H9 (cell line): ENCODE measurements at regions not wholly inside any gene's neighbourhood (a gene's known extent, or its start where the extent isn't known, plus 50 kb on each side); places are given as distances from the start of the nearest gene placed in this dataset.

Source experiments
- DNase-seq: peaks from one replicate; pipeline ENCODE4 v3.0.0-alpha.2; 2017
- H2AFZ ChIP-seq: one replicate; pipeline ENCODE4 v1.6.1; 2013; ENCODE audit warnings: mild to moderate bottlenecking, low read length, control low read depth, moderate library complexity
- H2AK5ac ChIP-seq: 2 replicates; pipeline ENCODE4 v1.6.1; 2013; ENCODE audit warnings: low read length, control low read depth, mixed read lengths; ENCODE audit not compliant: insufficient read length
- H2BK120ac ChIP-seq: one replicate; pipeline ENCODE4 v1.6.1; 2013; ENCODE audit warnings: low read depth, mild to moderate bottlenecking, low read length, control low read depth, inconsistent platforms; ENCODE audit not compliant: poor library complexity, severe bottlenecking
- H2BK12ac ChIP-seq: 2 replicates; pipeline ENCODE4 v1.6.1; 2013; ENCODE audit warnings: low read length, control low read depth, mixed read lengths, low read depth; ENCODE audit not compliant: insufficient read length
- H2BK15ac ChIP-seq: 2 replicates; pipeline ENCODE4 v1.6.1; 2013; ENCODE audit warnings: low read depth, low read length, control low read depth
- H2BK20ac ChIP-seq: one replicate; pipeline ENCODE4 v1.6.1; 2013; ENCODE audit warnings: low read depth, mild to moderate bottlenecking, low read length, control low read depth, inconsistent platforms; ENCODE audit not compliant: poor library complexity, severe bottlenecking
- H2BK5ac ChIP-seq: 2 replicates; pipeline ENCODE4 v1.6.1; 2013; ENCODE audit warnings: low read length, control low read depth, mixed read lengths; ENCODE audit not compliant: insufficient read length
- H3K14ac ChIP-seq: 2 replicates; pipeline ENCODE4 v1.6.1; 2013; ENCODE audit warnings: low read length, control low read depth; ENCODE audit not compliant: insufficient read depth
- H3K18ac ChIP-seq: 2 replicates; pipeline ENCODE4 v1.6.1; 2013; ENCODE audit warnings: low read depth, mild to moderate bottlenecking, mixed read lengths, low read length, control low read depth; ENCODE audit not compliant: insufficient read length
- H3K23ac ChIP-seq: 2 replicates; pipeline ENCODE4 v1.6.1; 2013; ENCODE audit warnings: low read length, control low read depth, mixed read lengths, low read depth; ENCODE audit not compliant: insufficient read length
- H3K23me2 ChIP-seq: 2 replicates; pipeline ENCODE4 v1.6.1; 2013; ENCODE audit warnings: low read depth, mild to moderate bottlenecking, mixed read lengths, low read length, control low read depth; ENCODE audit not compliant: insufficient read length, poor library complexity, severe bottlenecking
- H3K27ac ChIP-seq: 2 replicates; pipeline ENCODE4 v1.5.1; 2013; ENCODE audit warnings: low read length, control low read depth, mixed read lengths, low read depth; ENCODE audit not compliant: insufficient read length
- H3K27me3 ChIP-seq: 2 replicates; pipeline ENCODE4 v1.6.1; 2013; ENCODE audit warnings: low read length, control low read depth, inconsistent platforms; ENCODE audit not compliant: insufficient read depth
- H3K4ac ChIP-seq: 2 replicates; pipeline ENCODE4 v1.6.1; 2013; ENCODE audit warnings: low read depth, mild to moderate bottlenecking, control low read depth, inconsistent platforms, low read length, moderate library complexity
- H3K4me1 ChIP-seq: 2 replicates; pipeline ENCODE4 v1.6.1; 2013; ENCODE audit warnings: low read length, control low read depth, inconsistent platforms; ENCODE audit not compliant: insufficient read depth
- H3K4me2 ChIP-seq: 2 replicates; pipeline ENCODE4 v1.6.1; 2013; ENCODE audit warnings: low read length, control low read depth, mixed read lengths; ENCODE audit not compliant: insufficient read length, insufficient read depth
- H3K56ac ChIP-seq: 2 replicates; pipeline ENCODE4 v1.6.1; 2013; ENCODE audit warnings: low read depth, mild to moderate bottlenecking, mixed read lengths, low read length, control low read depth; ENCODE audit not compliant: insufficient read length
- H3K79me1 ChIP-seq: 2 replicates; pipeline ENCODE4 v1.6.1; 2013; ENCODE audit warnings: low read depth, mild to moderate bottlenecking, moderate library complexity, low read length, control low read depth, inconsistent platforms; ENCODE audit not compliant: insufficient read depth, poor library complexity, severe bottlenecking
- H3K79me2 ChIP-seq: 2 replicates; pipeline ENCODE4 v1.6.1; 2013; ENCODE audit warnings: low read length, control low read depth, inconsistent platforms; ENCODE audit not compliant: insufficient read depth
- H3K9ac ChIP-seq: 2 replicates; pipeline ENCODE4 v1.6.1; 2013; ENCODE audit warnings: low read length, control low read depth, mixed read lengths; ENCODE audit not compliant: insufficient read length; ENCODE audit errors: extremely low read depth
- H3K9me3 ChIP-seq: one replicate; pipeline ENCODE4 v1.6.1; 2013; ENCODE audit warnings: low read depth, low read length, inconsistent platforms; ENCODE audit not compliant: control insufficient read depth
- H3T11ph ChIP-seq: one replicate; pipeline ENCODE4 v1.6.1; 2013; ENCODE audit warnings: mild to moderate bottlenecking, low read length, control low read depth, inconsistent platforms
- H4K20me1 ChIP-seq: one replicate; pipeline ENCODE4 v1.6.1; 2013; ENCODE audit not compliant: control insufficient read depth, insufficient read length, insufficient read depth
- H4K5ac ChIP-seq: 2 replicates; pipeline ENCODE4 v1.6.1; 2013; ENCODE audit warnings: low read depth, mild to moderate bottlenecking, mixed read lengths, low read length, control low read depth; ENCODE audit not compliant: insufficient read length
- H4K8ac ChIP-seq: replicated peaks from 2 replicates; pipeline ENCODE4 v1.6.1; 2013; ENCODE audit warnings: low read length, control low read depth, mixed read lengths, low read depth; ENCODE audit not compliant: insufficient read length
- H4K91ac ChIP-seq: 2 replicates; pipeline ENCODE4 v1.6.1; 2013; ENCODE audit warnings: low read depth, mild to moderate bottlenecking, moderate library complexity, mixed read lengths, low read length, control low read depth; ENCODE audit not compliant: insufficient read length
- H3K27ac Mint-ChIP-seq, 3 experiments: 2 replicates in 2 of 3; 3 replicates in 1 of 3; pipeline ENCODE4 v1.8.0; 2020 to 2021; ENCODE audit warnings: mixed read lengths in 3 of 3, mild to moderate bottlenecking in 1 of 3, moderate library complexity in 1 of 3
- H3K27me3 Mint-ChIP-seq: 2 replicates; pipeline ENCODE4 v1.8.0; 2021; ENCODE audit warnings: low read depth, mild to moderate bottlenecking, moderate library complexity, mixed read lengths
- H3K36me3 Mint-ChIP-seq, 3 experiments: 2 replicates in 2 of 3; 3 replicates in 1 of 3; pipeline ENCODE4 v1.8.0; 2020 to 2021; ENCODE audit warnings: low read depth in 3 of 3, mixed read lengths in 3 of 3; ENCODE audit not compliant: insufficient read depth in 1 of 3
- H3K4me1 Mint-ChIP-seq, 2 experiments: 2 replicates each; pipeline ENCODE4 v1.8.0; 2020; ENCODE audit warnings: mixed read lengths in 2 of 2
- H3K4me3 Mint-ChIP-seq, 2 experiments: 2 replicates in 1 of 2; 3 replicates in 1 of 2; pipeline ENCODE4 v1.8.0; 2020 to 2021; ENCODE audit warnings: mild to moderate bottlenecking in 2 of 2, mixed read lengths in 2 of 2, moderate library complexity in 1 of 2
- H3K9me3 Mint-ChIP-seq, 2 experiments: 2 replicates in 1 of 2; 3 replicates in 1 of 2; pipeline ENCODE4 v1.8.0; 2020; ENCODE audit warnings: mild to moderate bottlenecking in 2 of 2, mixed read lengths in 2 of 2, moderate library complexity in 1 of 2
- WGBS: extraction: QIAGEN DNeasy Blood & Tissue Kit; methylation state at CpG from one replicate; pipeline ENCODE4 v1.1.7; 2013; ENCODE audit warnings: missing lambda C conversion rate, low lambda C conversion rate, mixed read lengths; ENCODE audit not compliant: insufficient read length; ENCODE audit errors: extremely low coverage; 5-methylcytosine and 5-hydroxymethylcytosine counted together
- TF ChIP-seq, protein P1 (sequence below): fragments of 200-600 bp; sonication (generic); conservative IDR thresholded peaks from 3 replicates; pipeline ENCODE4 v1.8.0; 2021; ENCODE audit warnings: antibody characterized with exemption, mild to moderate bottlenecking

DNA sequence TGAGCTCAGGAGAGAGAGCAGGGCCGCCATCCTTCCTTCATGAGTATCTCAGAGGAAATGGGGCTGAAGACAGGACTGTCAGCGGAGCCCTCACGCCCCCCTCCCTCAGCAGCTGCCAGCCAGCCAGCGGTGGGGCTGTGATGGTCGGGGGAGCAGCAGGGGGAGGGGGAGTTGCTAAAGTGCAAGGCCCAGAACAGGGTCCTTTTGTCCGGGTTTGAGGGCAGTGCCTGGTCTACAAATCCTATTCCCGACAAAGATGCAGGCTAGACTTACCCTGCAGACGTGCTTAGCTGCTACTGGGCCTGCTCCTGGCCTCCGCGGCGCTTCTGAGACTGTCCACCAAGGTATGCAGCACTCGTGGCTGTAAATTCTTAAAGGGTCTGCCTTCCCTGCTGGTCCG lies 593.4 kb upstream of the CDH4 start:
- H3K4me1 Mint-ChIP-seq: peaks cover 27% of the 10 kb centered on the region in 2 experiments
- H3K27ac Mint-ChIP-seq: no peak overlapping the region; a peak in 1 of 7 replicates
- TF ChIP-seq, protein P1, sequence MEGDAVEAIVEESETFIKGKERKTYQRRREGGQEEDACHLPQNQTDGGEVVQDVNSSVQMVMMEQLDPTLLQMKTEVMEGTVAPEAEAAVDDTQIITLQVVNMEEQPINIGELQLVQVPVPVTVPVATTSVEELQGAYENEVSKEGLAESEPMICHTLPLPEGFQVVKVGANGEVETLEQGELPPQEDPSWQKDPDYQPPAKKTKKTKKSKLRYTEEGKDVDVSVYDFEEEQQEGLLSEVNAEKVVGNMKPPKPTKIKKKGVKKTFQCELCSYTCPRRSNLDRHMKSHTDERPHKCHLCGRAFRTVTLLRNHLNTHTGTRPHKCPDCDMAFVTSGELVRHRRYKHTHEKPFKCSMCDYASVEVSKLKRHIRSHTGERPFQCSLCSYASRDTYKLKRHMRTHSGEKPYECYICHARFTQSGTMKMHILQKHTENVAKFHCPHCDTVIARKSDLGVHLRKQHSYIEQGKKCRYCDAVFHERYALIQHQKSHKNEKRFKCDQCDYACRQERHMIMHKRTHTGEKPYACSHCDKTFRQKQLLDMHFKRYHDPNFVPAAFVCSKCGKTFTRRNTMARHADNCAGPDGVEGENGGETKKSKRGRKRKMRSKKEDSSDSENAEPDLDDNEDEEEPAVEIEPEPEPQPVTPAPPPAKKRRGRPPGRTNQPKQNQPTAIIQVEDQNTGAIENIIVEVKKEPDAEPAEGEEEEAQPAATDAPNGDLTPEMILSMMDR: no peak
- no peak overlapping the region for H3K4me3 Mint-ChIP-seq
- no peak for DNase-seq
- Histone ChIP-seq H2BK120ac (no peak overlapping the region), H2BK12ac (no peak overlapping the region), H4K8ac (no peak overlapping the region), H3K56ac (no peak overlapping the region), H3K79me2 (no peaks in the 10 kb centered on the region), H3K4ac (no peak overlapping the region), H2AFZ (no peak overlapping the region), H4K20me1 (no peaks in the 10 kb centered on the region), H3K9me3 (no peaks in the 10 kb centered on the region), H3T11ph (no peak overlapping the region), H3K4me1 (peaks cover 6% of the 10 kb centered on the region; the same call in 1 of the 2 replicates), H3K9ac (no peak overlapping the region), H2BK20ac (no peak overlapping the region), H3K4me2 (no peak overlapping the region), H3K27ac (no peak overlapping the region), H2BK5ac (no peak overlapping the region), H4K91ac (no peak overlapping the region), H3K23ac (no peak overlapping the region), H4K5ac (no peak overlapping the region), H2AK5ac (no peak overlapping the region), H3K79me1 (no peaks in the 10 kb centered on the region), H3K18ac (no peak overlapping the region), H3K23me2 (no peaks in the 10 kb centered on the region), H2BK15ac (no peak overlapping the region), H3K14ac (no peak overlapping the region), H3K27me3 (no peaks in the 10 kb centered on the region)
- no CpG with 5 or more reads among the region's 13 CpGs for WGBS
- peaks cover 4% of the 10 kb centered on the region for H3K27me3 Mint-ChIP-seq
- peaks cover 17 to 19% of the 10 kb centered on the region in 2 experiments for H3K9me3 Mint-ChIP-seq
- peaks cover 7 to 19% (median 9%) of the 10 kb centered on the region in 3 experiments; a peak in 5 of 7 replicates for H3K36me3 Mint-ChIP-seq
